ENCODE measurements at regions not wholly inside any gene's neighbourhood (a gene's known extent, or its start where the extent isn't known, plus 50 kb on each side); places are given as distances from the start of the nearest gene placed in this dataset.

- TF ChIP-seq CTCF (conservative IDR thresholded peaks at IDR 0.05) = no peak
- TF ChIP-seq ZFX (IDR thresholded peaks at IDR 0.05) = no peak
Measured at GRCh38 chr20:50435397-50436051, 74.7 kb upstream of the PTPN1 start.
